PC-3 (cell line): ENCODE measurements at regions not wholly inside any gene's neighbourhood (a gene's known extent, or its start where the extent isn't known, plus 50 kb on each side); places are given as distances from the start of the nearest gene placed in this dataset.
A peak's percentile ranks its signal among the peaks of the same experiment; 100 is the strongest.

Source experiments
- ATAC-seq: fragments of 200-7000 bp; cut with Tn5 transposase; 2 replicates; pipeline ENCODE4 v1.9.1; 2020; ENCODE audit warnings: mild to moderate bottlenecking, moderate library complexity
- BruUV-seq: library from RNA; stranded (reverse); fragments of 400-500 nt; replicated peaks from 2 replicates; lab custom pipeline; 2021; lab: Mats Ljungman, UMichigan
- CTCF ChIA-PET: fragments of 300-600 bp; sonication (Branson Sonifier 250); formaldehyde crosslinking; loops from one replicate; lab custom pipeline; 2022; ENCODE audit warnings: antibody characterized with exemption; lab: Charles Lee
- POLR2A ChIA-PET: fragments of 300-600 bp; sonication (Branson Sonifier 250); formaldehyde crosslinking; loops from one replicate; lab custom pipeline; 2022; ENCODE audit warnings: antibody characterized with exemption; ENCODE audit not compliant: unreplicated experiment; lab: Charles Lee
- DNase-seq: peaks from one replicate; pipeline ENCODE4 v3.0.0-alpha.2; 2015
- H2AFZ ChIP-seq: fragments of 300-600 bp; sonication (generic); 2 replicates; pipeline ENCODE4 v1.6.0; 2016; ENCODE audit warnings: antibody characterized with exemption, low read length
- H3F3A ChIP-seq: fragments of 300-600 bp; sonication (generic); one replicate; pipeline ENCODE4 v1.6.0; 2017; ENCODE audit warnings: antibody characterized with exemption, low read length, control low read depth, mild to moderate bottlenecking; ENCODE audit not compliant: unreplicated experiment
- H3K27ac ChIP-seq: fragments of 300-600 bp; sonication (generic); 2 replicates; pipeline ENCODE4 v1.5.1; 2016; ENCODE audit warnings: mild to moderate bottlenecking, low read length
- H3K27me3 ChIP-seq: fragments of 300-600 bp; sonication (generic); 2 replicates; pipeline ENCODE4 v1.6.1; 2016; ENCODE audit warnings: low read length, mixed read lengths
- H3K36me3 ChIP-seq: fragments of 300-600 bp; sonication (generic); 2 replicates; pipeline ENCODE4 v1.6.1; 2016; ENCODE audit warnings: low read depth, mixed run types, low read length, mixed read lengths
- H3K4me1 ChIP-seq: fragments of 300-600 bp; sonication (generic); 2 replicates; pipeline ENCODE4 v1.5.1; 2016; ENCODE audit warnings: low read length; ENCODE audit not compliant: insufficient read depth
- H3K4me2 ChIP-seq: fragments of 300-600 bp; sonication (generic); 2 replicates; pipeline ENCODE4 v1.6.0; 2016; ENCODE audit warnings: low read length
- H3K4me3 ChIP-seq: fragments of 300-600 bp; sonication (generic); 2 replicates; pipeline ENCODE4 v1.5.1; 2016; ENCODE audit warnings: mild to moderate bottlenecking, low read length, mixed read lengths
- H3K79me2 ChIP-seq: fragments of 300-600 bp; sonication (generic); 2 replicates; pipeline ENCODE4 v1.6.1; 2017; ENCODE audit warnings: low read length, mixed read lengths
- H3K9ac ChIP-seq: fragments of 300-600 bp; sonication (generic); 2 replicates; pipeline ENCODE4 v1.6.0; 2016; ENCODE audit warnings: mild to moderate bottlenecking, low read length
- H3K9me2 ChIP-seq: fragments of 300-600 bp; sonication (generic); replicated peaks from 2 replicates; pipeline ENCODE4 v1.6.1; 2016; ENCODE audit warnings: mixed run types, low read length, mixed read lengths
- H3K9me3 ChIP-seq: fragments of 300-600 bp; sonication (generic); 2 replicates; pipeline ENCODE4 v1.6.1; 2016; ENCODE audit warnings: low read length, mixed read lengths
- H4K20me1 ChIP-seq: fragments of 300-600 bp; sonication (generic); 2 replicates; pipeline ENCODE4 v1.6.1; 2016; ENCODE audit warnings: low read length, mixed read lengths
- EZH2 ChIP-seq: fragments of 300-600 bp; sonication (generic); IDR thresholded peaks from one replicate; pipeline ENCODE4 v1.6.1; 2017; ENCODE audit warnings: antibody characterized with exemption, mild to moderate bottlenecking, low read length; ENCODE audit not compliant: unreplicated experiment
- EZH2phosphoT487 ChIP-seq: fragments of 300-600 bp; sonication (generic); IDR thresholded peaks from 2 replicates; pipeline ENCODE4 v1.6.1; 2018; ENCODE audit warnings: mild to moderate bottlenecking, antibody characterized with exemption, low read length, borderline replicate concordance
- intact Hi-C: fragments of 100-400 bp; cut with micrococcal nuclease; formaldehyde crosslinking; loops from 2 replicates; pipeline ENCODE4 v1.9.0; 2023
- TF ChIP-seq, protein P1 (sequence below): fragments of 300-600 bp; sonication (generic); conservative IDR thresholded peaks from 2 replicates; pipeline ENCODE4 v1.5.1; 2017; ENCODE audit warnings: antibody characterized with exemption, low read depth, mild to moderate bottlenecking, low read length

DNA sequence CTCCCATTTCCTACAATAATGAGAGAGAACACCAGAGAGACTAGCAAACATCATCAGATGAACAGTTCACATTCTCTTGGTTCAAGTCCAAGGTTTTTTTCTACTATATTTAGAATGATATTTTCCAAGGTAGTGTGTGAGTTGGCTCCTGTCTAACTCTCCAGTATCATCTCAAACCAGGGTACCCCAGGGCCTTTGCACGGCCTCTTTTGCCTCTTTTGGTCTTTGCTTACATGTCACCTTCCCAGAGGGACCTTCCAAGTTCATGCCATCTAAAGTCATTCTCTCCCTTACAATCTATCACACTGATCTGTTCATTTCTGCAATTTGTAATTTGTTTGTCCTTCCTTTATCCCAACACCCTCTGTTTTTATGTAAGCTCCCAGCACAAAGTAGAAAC is 264.5 kb downstream of the VRK1 start:
- Histone ChIP-seq H3K27me3 (no peaks in the 10 kb centered on the region), H3K36me3 (no peaks in the 10 kb centered on the region), H3F3A (peaks cover 6% of the 10 kb centered on the region), H3K9me2 (no peaks in the 10 kb centered on the region), H3K4me1 (peaks cover 18% of the 10 kb centered on the region), H3K9ac (no peak overlapping the region), H2AFZ (no peak overlapping the region), H3K79me2 (no peaks in the 10 kb centered on the region), H4K20me1 (no peaks in the 10 kb centered on the region), H3K4me2 (no peak overlapping the region), H3K4me3 (no peak overlapping the region), H3K9me3 (no peaks in the 10 kb centered on the region), H3K27ac (no peak overlapping the region)
- DNase-seq (no peak), ATAC-seq (no peak)
- TF ChIP-seq, protein P1, sequence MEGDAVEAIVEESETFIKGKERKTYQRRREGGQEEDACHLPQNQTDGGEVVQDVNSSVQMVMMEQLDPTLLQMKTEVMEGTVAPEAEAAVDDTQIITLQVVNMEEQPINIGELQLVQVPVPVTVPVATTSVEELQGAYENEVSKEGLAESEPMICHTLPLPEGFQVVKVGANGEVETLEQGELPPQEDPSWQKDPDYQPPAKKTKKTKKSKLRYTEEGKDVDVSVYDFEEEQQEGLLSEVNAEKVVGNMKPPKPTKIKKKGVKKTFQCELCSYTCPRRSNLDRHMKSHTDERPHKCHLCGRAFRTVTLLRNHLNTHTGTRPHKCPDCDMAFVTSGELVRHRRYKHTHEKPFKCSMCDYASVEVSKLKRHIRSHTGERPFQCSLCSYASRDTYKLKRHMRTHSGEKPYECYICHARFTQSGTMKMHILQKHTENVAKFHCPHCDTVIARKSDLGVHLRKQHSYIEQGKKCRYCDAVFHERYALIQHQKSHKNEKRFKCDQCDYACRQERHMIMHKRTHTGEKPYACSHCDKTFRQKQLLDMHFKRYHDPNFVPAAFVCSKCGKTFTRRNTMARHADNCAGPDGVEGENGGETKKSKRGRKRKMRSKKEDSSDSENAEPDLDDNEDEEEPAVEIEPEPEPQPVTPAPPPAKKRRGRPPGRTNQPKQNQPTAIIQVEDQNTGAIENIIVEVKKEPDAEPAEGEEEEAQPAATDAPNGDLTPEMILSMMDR: no peak
- TF ChIP-seq EZH2 (no peak), EZH2phosphoT487 (no peak)
- intact Hi-C loops: no loop called here
- ChIA-PET POLR2A (no interaction called here), CTCF (no interaction called here)
- no TSS peak for BruUV-seq

DNA sequence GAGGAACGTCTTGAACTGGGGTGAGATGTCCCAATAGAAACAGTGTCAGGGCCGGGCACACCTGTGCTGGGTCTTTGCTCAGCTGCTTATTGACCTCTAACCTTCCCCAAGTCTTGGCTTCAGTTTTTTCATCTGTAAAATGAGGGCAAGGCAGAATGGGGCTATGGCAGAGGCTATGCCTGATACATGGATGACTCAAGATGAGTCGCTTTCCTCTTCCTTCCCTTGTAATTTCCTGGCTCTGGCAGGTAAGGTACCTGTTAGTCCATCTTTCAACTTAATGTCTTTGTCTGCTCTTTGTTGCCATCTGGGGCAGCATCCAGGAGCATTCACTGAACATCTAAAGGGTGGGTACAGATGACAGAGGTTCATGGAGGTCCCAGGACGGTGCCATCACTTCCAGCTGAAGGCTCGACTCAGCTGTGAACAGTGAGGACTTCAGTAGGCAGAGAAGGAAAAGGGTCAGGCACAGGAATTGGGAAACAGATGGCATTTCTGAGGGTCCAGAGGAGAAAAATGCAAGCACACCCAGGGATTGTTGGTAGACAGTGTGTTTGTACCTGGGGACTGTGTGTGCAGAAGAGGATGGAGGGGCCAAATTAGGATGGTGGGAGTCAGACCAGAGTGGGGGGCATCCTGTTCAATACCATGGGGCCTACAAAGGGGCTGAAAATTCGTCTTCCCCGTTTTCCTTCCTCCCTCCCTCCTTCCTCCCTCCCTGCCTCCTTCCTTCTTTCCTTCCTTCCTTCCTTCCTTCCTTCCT is 268.3 kb downstream of the VRK1 start:
- Histone ChIP-seq H3K4me1 (peaks cover 18% of the 10 kb centered on the region), H3K27me3 (no peaks in the 10 kb centered on the region), H3K9me2 (no peaks in the 10 kb centered on the region), H3K4me2 (peak overlapping the region; percentile 35; the same call in 1 of the 2 replicates), H3K27ac (peak overlapping the region; percentile 59), H3K4me3 (no peak overlapping the region), H3F3A (peaks cover 6% of the 10 kb centered on the region), H3K36me3 (no peaks in the 10 kb centered on the region), H3K9ac (no peak overlapping the region), H3K79me2 (no peaks in the 10 kb centered on the region), H3K9me3 (no peaks in the 10 kb centered on the region), H2AFZ (no peak overlapping the region), H4K20me1 (no peaks in the 10 kb centered on the region)
- CTCF ChIA-PET: no interaction called here
- POLR2A ChIA-PET: no interaction called here
- TF ChIP-seq EZH2phosphoT487 (no peak), EZH2 (no peak)
- TF ChIP-seq, protein P1: no peak
- DNase-seq: peak; percentile 83
- intact Hi-C loops: no loop called here
- BruUV-seq: no TSS peak
- ATAC-seq: peak; percentile 89
